SK-N-SH treated with all-trans-retinoic acid at 6 μM for 48 hours (cell line): ENCODE measurements at regions not wholly inside any gene's neighbourhood (a gene's known extent, or its start where the extent isn't known, plus 50 kb on each side); places are given as distances from the start of the nearest gene placed in this dataset.

Experiments
- ATAC-seq: fragments of 200-7000 bp; cut with Tn5 transposase; 3 replicates; pipeline ENCODE4 v1.9.1; 2020; ENCODE audit warnings: mild to moderate bottlenecking, moderate library complexity
- ARNTL ChIP-seq: fragments of 450-650 bp; formaldehyde crosslinking; IDR thresholded peaks from 2 replicates; pipeline ENCODE4 v1.5.0; 2020; ENCODE audit warnings: low read depth, mild to moderate bottlenecking, moderate library complexity, borderline replicate concordance
- CSRNP3 ChIP-seq: fragments of 250-450 bp; sonication (Bioruptor Pico); IDR thresholded peaks from 2 replicates; pipeline ENCODE4 v1.5.1; 2021; ENCODE audit warnings: mild to moderate bottlenecking, moderate library complexity
- ESRRG ChIP-seq: fragments of 250-450 bp; sonication (Bioruptor Pico); IDR thresholded peaks from 2 replicates; pipeline ENCODE4 v1.6.1; 2021; ENCODE audit warnings: mild to moderate bottlenecking
- GLIS3 ChIP-seq: fragments of 250-450 bp; sonication (Bioruptor Pico); IDR thresholded peaks from 2 replicates; pipeline ENCODE4 v1.5.0; 2020; ENCODE audit warnings: mild to moderate bottlenecking, moderate library complexity
- ISL1 ChIP-seq: fragments of 250-450 bp; sonication (Bioruptor Pico); IDR thresholded peaks from 2 replicates; pipeline ENCODE4 v2.1.2; 2022; ENCODE audit warnings: mild to moderate bottlenecking, moderate library complexity
- OSR1 ChIP-seq: fragments of 250-450 bp; sonication (Bioruptor Pico); IDR thresholded peaks from 2 replicates; pipeline ENCODE4 v1.8.0; 2022; ENCODE audit warnings: moderate library complexity, mild to moderate bottlenecking, inconsistent platforms
- PATZ1 ChIP-seq: fragments of 250-450 bp; sonication (Bioruptor Pico); IDR thresholded peaks from 2 replicates; pipeline ENCODE4 v1.8.0; 2020; ENCODE audit warnings: mild to moderate bottlenecking, moderate library complexity, borderline replicate concordance
- POU6F1 ChIP-seq: fragments of 250-450 bp; sonication (Bioruptor Pico); IDR thresholded peaks from 2 replicates; pipeline ENCODE4 v1.8.0; 2021; ENCODE audit warnings: low read depth, mild to moderate bottlenecking, moderate library complexity, borderline replicate concordance
- PPARA ChIP-seq: fragments of 250-450 bp; sonication (Bioruptor Pico); IDR thresholded peaks from 2 replicates; pipeline ENCODE4 v1.5.0; 2020; ENCODE audit warnings: mild to moderate bottlenecking, borderline replicate concordance
- RARB ChIP-seq: fragments of 250-450 bp; sonication (Bioruptor Pico); IDR thresholded peaks from 2 replicates; pipeline ENCODE4 v1.8.0; 2021; ENCODE audit warnings: mild to moderate bottlenecking, moderate library complexity
- TOX ChIP-seq: fragments of 250-450 bp; sonication (Bioruptor Pico); IDR thresholded peaks from 2 replicates; pipeline ENCODE4 v1.8.0; 2021; ENCODE audit warnings: mild to moderate bottlenecking, moderate library complexity, borderline replicate concordance
- TSHZ2 ChIP-seq: fragments of 250-450 bp; sonication (Bioruptor Pico); IDR thresholded peaks from 2 replicates; pipeline ENCODE4 v1.5.0; 2020; ENCODE audit warnings: mild to moderate bottlenecking, moderate library complexity
- ZC3H10 ChIP-seq: fragments of 250-450 bp; sonication (Bioruptor Pico); IDR thresholded peaks from 2 replicates; pipeline ENCODE4 v1.5.1; 2021; ENCODE audit warnings: mild to moderate bottlenecking, moderate library complexity
- ZFP3 ChIP-seq: fragments of 250-450 bp; sonication (Bioruptor Pico); IDR thresholded peaks from 2 replicates; pipeline ENCODE4 v1.5.0; 2020; ENCODE audit warnings: mild to moderate bottlenecking, moderate library complexity
- ZFP30 ChIP-seq: fragments of 450-650 bp; formaldehyde crosslinking; IDR thresholded peaks from 2 replicates; pipeline ENCODE4 v1.5.0; 2022; ENCODE audit warnings: mild to moderate bottlenecking, moderate library complexity
- ZNF8 ChIP-seq: fragments of 450-650 bp; formaldehyde crosslinking; IDR thresholded peaks from 2 replicates; pipeline ENCODE4 v1.5.0; 2020; ENCODE audit warnings: mild to moderate bottlenecking, moderate library complexity
- TF ChIP-seq, protein P1 (sequence below): fragments of 250-450 bp; sonication (Bioruptor Pico); IDR thresholded peaks from 2 replicates; pipeline ENCODE4 v1.5.1; 2020; ENCODE audit warnings: low read depth, mild to moderate bottlenecking, moderate library complexity

DNA sequence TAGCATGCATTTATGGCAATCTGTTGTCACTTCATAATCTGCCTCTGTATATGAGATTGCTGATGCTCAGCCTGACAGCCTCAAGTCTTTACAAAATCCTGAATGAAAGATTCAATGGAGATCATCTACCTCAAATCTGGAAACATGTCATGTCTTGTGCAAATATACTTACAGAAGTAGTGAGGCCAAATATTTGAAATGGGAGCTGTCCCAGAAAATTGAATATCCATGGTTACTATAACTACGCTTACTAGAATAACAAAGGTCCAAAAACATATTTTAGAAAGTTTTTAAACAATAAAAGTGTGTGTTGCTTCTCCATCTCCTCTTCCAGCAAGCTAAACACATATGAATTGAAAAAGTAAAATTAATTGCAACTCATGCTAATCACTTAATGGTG lies 133.2 kb upstream of the DPH6 start (continued):
- TF ChIP-seq GLIS3 (CRISPR knock-in tag) (no peak), ZNF8 (CRISPR knock-in tag) (no peak), ESRRG (CRISPR knock-in tag) (no peak)
- TF ChIP-seq, all 23 proteins: peak for 0

GRCh38 chr15:35680951-35681350 lies 135.0 kb upstream of the DPH6 start:
- no peak for ATAC-seq

GRCh38 chr15:35686347-35686746 lies 140.4 kb upstream of the DPH6 start:
- ATAC-seq, result no peak
- TF ChIP-seq ISL1 (CRISPR knock-in tag), result peak; percentile 75
- no peak for TF ChIP-seq CSRNP3 (CRISPR knock-in tag)

More at GRCh38 chr15:35680951-35681350, 135.0 kb upstream of the DPH6 start:
- TF ChIP-seq GLIS3 (CRISPR knock-in tag) (no peak), ISL1 (CRISPR knock-in tag) (peak; percentile 36), ARNTL (CRISPR knock-in tag) (no peak), ZC3H10 (CRISPR knock-in tag) (no peak), ZFP30 (CRISPR knock-in tag) (no peak)
- TF ChIP-seq, protein P1, sequence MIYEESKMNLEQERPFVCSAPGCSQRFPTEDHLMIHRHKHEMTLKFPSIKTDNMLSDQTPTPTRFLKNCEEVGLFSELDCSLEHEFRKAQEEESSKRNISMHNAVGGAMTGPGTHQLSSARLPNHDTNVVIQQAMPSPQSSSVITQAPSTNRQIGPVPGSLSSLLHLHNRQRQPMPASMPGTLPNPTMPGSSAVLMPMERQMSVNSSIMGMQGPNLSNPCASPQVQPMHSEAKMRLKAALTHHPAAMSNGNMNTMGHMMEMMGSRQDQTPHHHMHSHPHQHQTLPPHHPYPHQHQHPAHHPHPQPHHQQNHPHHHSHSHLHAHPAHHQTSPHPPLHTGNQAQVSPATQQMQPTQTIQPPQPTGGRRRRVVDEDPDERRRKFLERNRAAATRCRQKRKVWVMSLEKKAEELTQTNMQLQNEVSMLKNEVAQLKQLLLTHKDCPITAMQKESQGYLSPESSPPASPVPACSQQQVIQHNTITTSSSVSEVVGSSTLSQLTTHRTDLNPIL (CRISPR knock-in tag), result peak; percentile 18; the same call in 1 of the 2 replicates

DNA sequence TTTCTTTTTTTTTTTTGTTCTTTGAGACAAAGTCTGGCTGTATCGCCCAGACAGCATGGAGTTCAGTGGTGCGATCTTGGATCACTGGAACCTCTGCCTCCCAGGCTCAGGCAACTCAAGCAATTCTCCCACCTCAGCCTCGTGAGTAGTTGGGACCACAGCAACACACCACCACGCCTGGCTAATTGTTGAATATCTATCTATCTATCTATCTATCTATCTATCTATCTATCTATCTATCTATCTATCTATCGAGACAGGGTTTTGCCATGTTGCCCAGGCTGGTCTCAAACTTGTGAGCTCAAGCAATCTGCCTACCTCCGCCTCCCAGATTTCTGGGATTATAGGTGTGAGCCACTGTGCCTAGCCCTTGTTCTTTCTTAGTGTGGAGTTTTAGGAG lies 143.3 kb upstream of the DPH6 start:
- TF ChIP-seq TOX (CRISPR knock-in tag), result no peak
- no peak for TF ChIP-seq PPARA (CRISPR knock-in tag)
- TF ChIP-seq OSR1 (CRISPR knock-in tag), result no peak
- no peak for TF ChIP-seq TSHZ2
- no peak for TF ChIP-seq ZFP3 (CRISPR knock-in tag)
- TF ChIP-seq POU6F1 (CRISPR knock-in tag), result no peak
- TF ChIP-seq, protein P1 (CRISPR knock-in tag), result no peak
- ATAC-seq, result no peak

- no peak for ATAC-seq
- no peak for TF ChIP-seq ZFP30 (CRISPR knock-in tag)
- TF ChIP-seq GLIS3 (CRISPR knock-in tag), result no peak
- TF ChIP-seq CSRNP3 (CRISPR knock-in tag), result no peak
- no peak for TF ChIP-seq POU6F1 (CRISPR knock-in tag)
- TF ChIP-seq TOX (CRISPR knock-in tag), result no peak
- TF ChIP-seq ESRRG (CRISPR knock-in tag), result no peak
- TF ChIP-seq PATZ1 (CRISPR knock-in tag), result no peak
- no peak for TF ChIP-seq OSR1 (CRISPR knock-in tag)
- no peak for TF ChIP-seq PPARA (CRISPR knock-in tag)
- TF ChIP-seq ZC3H10 (CRISPR knock-in tag), result no peak
- TF ChIP-seq ZNF8 (CRISPR knock-in tag), result no peak
- TF ChIP-seq RARB (CRISPR knock-in tag), result no peak
These were observed 144.1 kb upstream of the DPH6 start for GRCh38 chr15:35690089-35690488.
